B cell (primary cell): ENCODE measurements at regions not wholly inside any gene's neighbourhood (a gene's known extent, or its start where the extent isn't known, plus 50 kb on each side); places are given as distances from the start of the nearest gene placed in this dataset.

Experiments used
- ATAC-seq: fragments of 200-7000 bp; cut with Tn5 transposase; one replicate; pipeline ENCODE4 v1.10.0; 2021; ENCODE audit warnings: low read depth, mild to moderate bottlenecking, moderate number of reproducible peaks, moderate library complexity
- CTCF ChIA-PET: fragments of 350-600 bp; sonication (Branson Sonifier 250); formaldehyde crosslinking; loops from one replicate; lab custom pipeline; 2021; ENCODE audit warnings: antibody characterized with exemption, inconsistent platforms; lab: Charles Lee
- POLR2A ChIA-PET: fragments of 350-600 bp; sonication (Branson Sonifier 250); formaldehyde crosslinking; loops from one replicate; lab custom pipeline; 2021; ENCODE audit warnings: antibody characterized with exemption; lab: Charles Lee
- DNase-seq: peaks from one replicate; pipeline ENCODE4 v3.0.0; 2013
- H2AFZ ChIP-seq: 2 replicates; pipeline ENCODE4 v1.6.1; 2012; ENCODE audit warnings: mild to moderate bottlenecking, low read depth, low read length; ENCODE audit not compliant: insufficient read depth, poor library complexity, severe bottlenecking
- H3K27ac ChIP-seq, 2 donors: 1 replicate in 1 of 2; 2 replicates in 1 of 2; pipeline ENCODE4 v1.5.1; 2012 to 2013; ENCODE audit warnings: low read length in 2 of 2, mild to moderate bottlenecking in 2 of 2, moderate library complexity in 1 of 2
- H3K27me3 ChIP-seq, 4 experiments: fragments of 200-600 bp in 1 of 4; sonication (generic) in 1 of 4; replicated peaks in 1 of 4; 1 replicate in 2 of 4; 2 replicates in 2 of 4; pipeline versions ENCODE4 v1.6.1 to v1.7.0; 2013 to 2016; ENCODE audit warnings: low read length in 3 of 4, mild to moderate bottlenecking in 2 of 4, mixed read lengths in 1 of 4, moderate library complexity in 1 of 4; ENCODE audit not compliant: insufficient read depth in 4 of 4, control insufficient read depth in 3 of 4; ENCODE audit errors: control extremely low read depth in 1 of 4
- H3K36me3 ChIP-seq, 2 experiments: replicated peaks in 1 of 2; 1 replicate in 1 of 2; 2 replicates in 1 of 2; pipeline versions ENCODE4 v1.6.1 to v1.7.1; 2013; ENCODE audit warnings: low read length in 1 of 2; ENCODE audit not compliant: insufficient read depth in 2 of 2, control insufficient read depth in 1 of 2; ENCODE audit errors: control extremely low read depth in 1 of 2, extremely low read depth in 1 of 2
- H3K4me1 ChIP-seq, 2 donors: fragments of 200-600 bp in 1 of 2; sonication (generic) in 1 of 2; 1 replicate in 1 of 2; 2 replicates in 1 of 2; pipeline versions ENCODE4 v1.5.1 to v1.6.1; 2013 to 2017; ENCODE audit warnings: low read length in 2 of 2; ENCODE audit not compliant: control insufficient read depth in 2 of 2, insufficient read depth in 2 of 2
- H3K4me2 ChIP-seq: replicated peaks from 2 replicates; pipeline ENCODE3; 2012; ENCODE audit warnings: mild to moderate bottlenecking, low read depth, low read length; ENCODE audit not compliant: poor library complexity, severe bottlenecking
- H3K4me3 ChIP-seq, 5 experiments: fragments of 200-600 bp in 1 of 5; sonication (generic) in 1 of 5; 1 replicate in 3 of 5; 2 replicates in 2 of 5; pipeline versions ENCODE4 v1.5.1 to v1.7.0; 2011 to 2016; ENCODE audit warnings: low read length in 4 of 5, mild to moderate bottlenecking in 4 of 5, low read depth in 2 of 5, control low read depth in 1 of 5, moderate library complexity in 1 of 5; ENCODE audit not compliant: insufficient read depth in 1 of 5; ENCODE audit errors: control extremely low read depth in 1 of 5, extremely low read depth in 1 of 5
- H3K79me2 ChIP-seq: fragments of 200-600 bp; sonication (generic); one replicate; pipeline ENCODE4 v1.6.0; 2016; ENCODE audit warnings: low read length; ENCODE audit not compliant: control insufficient read depth, insufficient read depth
- H3K9ac ChIP-seq: fragments of 200-600 bp; sonication (generic); 2 replicates; pipeline ENCODE4 v1.6.1; 2017; ENCODE audit warnings: mild to moderate bottlenecking, low read length, moderate library complexity
- H3K9me3 ChIP-seq, 3 donors: one replicate each; pipeline versions ENCODE4 v1.6.1 to v1.7.1; 2013; ENCODE audit warnings: low read length in 2 of 3; ENCODE audit not compliant: control insufficient read depth in 2 of 3, insufficient read depth in 1 of 3; ENCODE audit errors: control extremely low read depth in 1 of 3
- H4K20me1 ChIP-seq: 2 replicates; pipeline ENCODE4 v1.6.0; 2012; ENCODE audit warnings: mild to moderate bottlenecking, low read length; ENCODE audit not compliant: insufficient read depth, control insufficient read depth, poor library complexity, severe bottlenecking
- H3K27ac Mint-ChIP-seq: one replicate; pipeline ENCODE4 v1.8.0; 2021; ENCODE audit warnings: mixed read lengths
- H3K27me3 Mint-ChIP-seq: one replicate; pipeline ENCODE4 v1.8.0; 2021; ENCODE audit warnings: mixed read lengths
- H3K4me1 Mint-ChIP-seq: one replicate; pipeline ENCODE4 v1.8.0; 2021; ENCODE audit warnings: mixed read lengths
- H3K4me3 Mint-ChIP-seq: one replicate; pipeline ENCODE4 v1.8.0; 2021; ENCODE audit warnings: mixed read lengths
- H3K9me3 Mint-ChIP-seq: one replicate; pipeline ENCODE4 v1.8.0; 2022; ENCODE audit warnings: mixed read lengths; ENCODE audit not compliant: insufficient read depth
- CTCF ChIP-seq: fragments of 200-600 bp; IDR thresholded peaks from one replicate; pipeline ENCODE4 v1.8.0; 2022; ENCODE audit warnings: antibody characterized with exemption, mild to moderate bottlenecking
- EZH2 ChIP-seq: IDR thresholded peaks from 2 replicates; pipeline ENCODE4 v1.6.1; 2012; ENCODE audit warnings: borderline replicate concordance, low read depth, mild to moderate bottlenecking, moderate library complexity, low read length; ENCODE audit not compliant: insufficient read depth, poor library complexity, severe bottlenecking
- WGBS: methylation state at CpG from one replicate; pipeline ENCODE4 v1.1.5; 2013; ENCODE audit warnings: missing lambda C conversion rate; ENCODE audit not compliant: insufficient coverage; 5-methylcytosine and 5-hydroxymethylcytosine counted together
- intact Hi-C: fragments of 100-400 bp; cut with micrococcal nuclease; formaldehyde crosslinking; loops from one replicate; pipeline ENCODE4 v1.10.0; 2022

GRCh38 chr12:43058616-43059015, 469.1 kb upstream of the PRICKLE1 start:
- H3K9me3 ChIP-seq: peaks cover 0 to 2% (median 0%) of the 10 kb centered on the region in 3 donors
- H3K27me3 ChIP-seq: no peaks in the 10 kb centered on the region
- H3K4me1 Mint-ChIP-seq: no peaks in the 10 kb centered on the region
- H3K27ac ChIP-seq: no peak overlapping the region
- no peak overlapping the region for H3K4me2 ChIP-seq
- no peak overlapping the region for H3K27ac Mint-ChIP-seq
- H2AFZ ChIP-seq: no peak overlapping the region
- H3K79me2 ChIP-seq: no peaks in the 10 kb centered on the region
- ATAC-seq (no peak), DNase-seq (no peak)
- H4K20me1 ChIP-seq: no peaks in the 10 kb centered on the region
- TF ChIP-seq CTCF (no peak), EZH2 (no peak)
- H3K9me3 Mint-ChIP-seq: no peaks in the 10 kb centered on the region
- ChIA-PET POLR2A (no interaction called here), CTCF (no interaction called here)
- no peak overlapping the region for H3K4me3 ChIP-seq
- WGBS: 83% methylated on average over 1 of the region's 4 CpGs
- H3K36me3 ChIP-seq: no peaks in the 10 kb centered on the region
- no peaks in the 10 kb centered on the region for H3K27me3 Mint-ChIP-seq
- no peak overlapping the region for H3K9ac ChIP-seq
- intact Hi-C loops: no loop called here
- no peaks in the 10 kb centered on the region for H3K4me1 ChIP-seq
- H3K4me3 Mint-ChIP-seq: no peak overlapping the region

GRCh38 chr12:43057566-43057965, 468.0 kb upstream of the PRICKLE1 start:
- TF ChIP-seq CTCF: no peak
- TF ChIP-seq EZH2: no peak
- Histone ChIP-seq H3K9me3 (peaks cover 0 to 2% (median 0%) of the 10 kb centered on the region in 3 donors), H3K36me3 (no peaks in the 10 kb centered on the region), H3K27ac (no peak overlapping the region), H3K4me3 (no peak overlapping the region), H2AFZ (no peak overlapping the region), H3K27me3 (no peaks in the 10 kb centered on the region), H3K9ac (no peak overlapping the region), H3K79me2 (no peaks in the 10 kb centered on the region), H4K20me1 (no peaks in the 10 kb centered on the region), H3K4me2 (no peak overlapping the region), H3K4me1 (no peaks in the 10 kb centered on the region)
- Mint-ChIP-seq H3K9me3 (no peaks in the 10 kb centered on the region), H3K27ac (no peak overlapping the region), H3K27me3 (no peaks in the 10 kb centered on the region), H3K4me1 (no peaks in the 10 kb centered on the region), H3K4me3 (no peak overlapping the region)
- intact Hi-C loops: no loop called here
- DNase-seq: no peak
- CTCF ChIA-PET: no interaction called here
- POLR2A ChIA-PET: no interaction called here
- no peak for ATAC-seq
